Mucosa of descending colon (tissue), 3 donors: ENCODE measurements at regions not wholly inside any gene's neighbourhood (a gene's known extent, or its start where the extent isn't known, plus 50 kb on each side); places are given as distances from the start of the nearest gene placed in this dataset.
"Not testable (repeated sequence)": the region's sequence is repeated elsewhere in the genome, so short reads cannot be mapped to it uniquely, and the experiment has no call there.

Experiments
- ATAC-seq: fragments of 200-7000 bp; cut with Tn5 transposase; one replicate; pipeline ENCODE4 v1.9.1; 2020; ENCODE audit warnings: mild to moderate bottlenecking, moderate library complexity
- DNase-seq, 3 donors: peaks; one replicate each; pipeline ENCODE4 v3.0.0-alpha.2; 2020
- H3K36me3 ChIP-seq: fragments of 200-600 bp; one replicate; pipeline ENCODE4 v1.8.0; 2021; ENCODE audit warnings: low read depth, mild to moderate bottlenecking
- H3K4me1 ChIP-seq: fragments of 200-600 bp; one replicate; pipeline ENCODE4 v1.8.0; 2021; ENCODE audit warnings: low read depth, mild to moderate bottlenecking
- H3K4me3 ChIP-seq: fragments of 200-600 bp; one replicate; pipeline ENCODE4 v1.8.0; 2021; ENCODE audit warnings: mild to moderate bottlenecking
- H3K9me3 ChIP-seq: fragments of 200-600 bp; one replicate; pipeline ENCODE4 v1.8.0; 2021; ENCODE audit warnings: mild to moderate bottlenecking
- intact Hi-C, 2 donors: fragments of 100-400 bp; cut with DNase I in 1 of 2; cut with micrococcal nuclease in 1 of 2; formaldehyde crosslinking; loops; one replicate each; pipeline versions ENCODE4 v1.11.0 to v1.11.1; 2022; cut with DNase I, micrococcal nuclease
- TF ChIP-seq, protein P1 (sequence below): fragments of 200-600 bp; IDR thresholded peaks from one replicate; pipeline ENCODE4 v1.8.0; 2022; ENCODE audit warnings: antibody characterized with exemption, mild to moderate bottlenecking
- donor health status: DM: no; HTN: no; CAD: no; lungs with moderate emphysema.
- donor health status: DM: no; HTN: no; CAD: no.
- donor health status: DM: no; HTN: yes; CAD: no.

DNA sequence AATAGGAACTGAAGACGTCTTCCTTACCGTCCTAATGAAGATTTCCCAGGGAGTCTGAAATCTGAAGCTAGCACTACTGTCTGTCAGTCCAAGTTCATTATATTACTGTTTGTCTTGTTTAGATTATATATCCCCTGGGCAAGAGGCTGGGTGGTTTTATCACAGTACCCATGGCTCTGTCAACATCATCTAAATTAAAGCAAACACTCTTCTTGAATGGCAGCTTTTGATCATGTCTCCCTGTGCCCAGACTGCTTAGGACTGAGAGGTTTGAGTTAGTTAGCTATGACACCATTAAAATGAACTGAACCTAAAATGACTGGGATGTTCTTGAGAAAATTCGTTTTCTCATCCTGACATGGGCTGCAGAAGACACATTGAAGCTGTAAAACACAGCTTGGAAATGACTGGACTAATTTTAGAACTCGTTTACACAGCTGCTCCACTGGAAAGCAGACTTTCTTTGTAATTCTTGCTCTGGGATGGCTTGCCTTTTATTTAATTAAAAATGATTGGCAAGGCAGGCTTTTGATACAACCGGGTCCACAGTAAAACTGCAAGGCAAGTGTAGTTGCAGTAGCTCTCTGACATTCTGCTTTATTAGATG is 243.5 kb downstream of the MFSD1 start:
- Histone ChIP-seq H3K4me3 (no peak overlapping the region), H3K9me3 (no peaks in the 10 kb centered on the region), H3K36me3 (no peaks in the 10 kb centered on the region), H3K4me1 (no peaks in the 10 kb centered on the region)
- ATAC-seq: peak; percentile 43
- DNase-seq: peak in 1 of 3 donors; percentile 7
- TF ChIP-seq, protein P1, sequence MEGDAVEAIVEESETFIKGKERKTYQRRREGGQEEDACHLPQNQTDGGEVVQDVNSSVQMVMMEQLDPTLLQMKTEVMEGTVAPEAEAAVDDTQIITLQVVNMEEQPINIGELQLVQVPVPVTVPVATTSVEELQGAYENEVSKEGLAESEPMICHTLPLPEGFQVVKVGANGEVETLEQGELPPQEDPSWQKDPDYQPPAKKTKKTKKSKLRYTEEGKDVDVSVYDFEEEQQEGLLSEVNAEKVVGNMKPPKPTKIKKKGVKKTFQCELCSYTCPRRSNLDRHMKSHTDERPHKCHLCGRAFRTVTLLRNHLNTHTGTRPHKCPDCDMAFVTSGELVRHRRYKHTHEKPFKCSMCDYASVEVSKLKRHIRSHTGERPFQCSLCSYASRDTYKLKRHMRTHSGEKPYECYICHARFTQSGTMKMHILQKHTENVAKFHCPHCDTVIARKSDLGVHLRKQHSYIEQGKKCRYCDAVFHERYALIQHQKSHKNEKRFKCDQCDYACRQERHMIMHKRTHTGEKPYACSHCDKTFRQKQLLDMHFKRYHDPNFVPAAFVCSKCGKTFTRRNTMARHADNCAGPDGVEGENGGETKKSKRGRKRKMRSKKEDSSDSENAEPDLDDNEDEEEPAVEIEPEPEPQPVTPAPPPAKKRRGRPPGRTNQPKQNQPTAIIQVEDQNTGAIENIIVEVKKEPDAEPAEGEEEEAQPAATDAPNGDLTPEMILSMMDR: no peak
- intact Hi-C loops: no loop called here

DNA sequence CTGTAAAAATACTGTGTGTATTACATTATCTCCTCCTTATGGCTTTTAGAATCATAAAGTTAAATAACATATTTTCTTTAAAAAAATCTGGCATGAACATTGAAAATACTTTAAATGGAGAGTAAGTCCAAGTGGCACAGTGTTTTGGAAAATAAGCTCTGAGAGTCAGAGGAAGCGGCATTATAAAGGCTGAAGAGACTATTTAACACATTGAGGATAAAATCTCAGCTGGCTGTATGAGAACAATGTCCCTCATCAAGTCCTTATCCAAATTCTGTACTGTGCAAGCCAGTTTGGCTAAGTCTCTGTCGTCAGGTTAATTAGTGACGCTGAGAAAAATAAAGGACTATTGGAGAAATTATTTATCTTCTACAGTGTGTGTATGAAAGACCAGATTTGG is 245.5 kb downstream of the MFSD1 start:
- Histone ChIP-seq H3K4me1 (no peaks in the 10 kb centered on the region), H3K4me3 (no peak overlapping the region), H3K36me3 (no peaks in the 10 kb centered on the region), H3K9me3 (no peaks in the 10 kb centered on the region)
- TF ChIP-seq, protein P1: no peak
- ATAC-seq: no peak
- intact Hi-C loops: no loop called here
- no peak for DNase-seq

DNA sequence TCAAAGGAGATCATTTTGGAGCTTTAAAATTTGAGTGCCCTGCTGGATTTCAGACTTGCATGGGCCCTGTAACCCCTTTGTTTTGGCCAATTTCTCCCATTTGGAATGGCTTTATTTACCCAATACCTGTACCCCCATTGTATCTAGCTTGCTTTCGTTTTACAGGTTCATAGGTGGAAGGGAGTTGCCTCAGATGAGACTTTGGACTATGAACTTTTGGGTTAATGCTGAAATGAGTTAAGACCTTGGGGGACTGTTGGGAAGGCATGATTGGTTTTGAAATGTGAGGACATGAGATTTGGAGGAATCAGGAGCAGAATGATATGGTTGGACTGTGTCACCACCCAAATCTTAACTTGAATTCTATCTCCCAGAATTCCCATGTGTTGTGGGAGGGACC is 250.6 kb downstream of the MFSD1 start:
- ATAC-seq, intact Hi-C loops, H3K9me3 ChIP-seq, H3K36me3 ChIP-seq, DNase-seq, H3K4me3 ChIP-seq, H3K4me1 ChIP-seq: not testable (repeated sequence)

DNA sequence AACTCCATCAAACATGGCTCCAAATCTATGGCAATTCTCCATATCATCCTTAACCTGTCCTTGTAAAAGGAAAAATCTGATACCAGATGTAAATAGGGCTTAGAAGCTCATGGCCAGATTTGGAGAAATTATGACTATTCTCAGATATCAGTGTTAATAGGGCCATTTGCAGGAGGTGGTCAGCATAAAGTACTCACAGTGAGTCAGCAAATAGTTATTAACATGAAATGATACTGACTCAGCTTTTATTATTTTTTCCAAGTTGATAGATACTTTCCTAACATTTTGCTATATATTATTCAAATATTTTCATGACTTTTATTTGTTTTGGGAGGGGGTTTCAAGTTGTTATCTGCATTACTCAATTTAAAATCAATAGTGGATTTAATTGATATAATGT is 255.8 kb downstream of the MFSD1 start:
- no peak for ATAC-seq
- TF ChIP-seq, protein P1: no peak
- no peak for DNase-seq
- H3K9me3 ChIP-seq: no peaks in the 10 kb centered on the region
- no peaks in the 10 kb centered on the region for H3K36me3 ChIP-seq
- H3K4me1 ChIP-seq: no peaks in the 10 kb centered on the region
- intact Hi-C loops: no loop called here
- H3K4me3 ChIP-seq: no peak overlapping the region

DNA sequence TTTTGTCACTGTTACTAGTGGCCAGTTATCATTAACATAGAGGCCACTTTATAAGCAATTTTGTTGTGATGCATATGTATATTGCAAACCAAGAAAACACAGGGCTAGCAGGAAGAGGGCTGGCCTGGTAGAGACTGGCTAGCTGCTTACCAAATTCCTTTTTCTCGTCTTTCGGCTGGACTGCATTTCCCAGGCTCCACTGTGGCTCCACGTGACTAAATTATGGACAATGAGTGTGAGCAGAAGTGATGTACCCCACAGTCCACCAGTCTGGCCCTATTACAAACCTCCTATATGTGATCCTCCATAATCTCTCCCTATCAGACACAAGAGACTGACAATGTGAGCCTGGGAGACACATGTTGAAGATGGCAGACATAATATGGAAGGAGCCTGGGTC is 257.0 kb downstream of the MFSD1 start:
- no peaks in the 10 kb centered on the region for H3K36me3 ChIP-seq
- ATAC-seq: no peak

DNA sequence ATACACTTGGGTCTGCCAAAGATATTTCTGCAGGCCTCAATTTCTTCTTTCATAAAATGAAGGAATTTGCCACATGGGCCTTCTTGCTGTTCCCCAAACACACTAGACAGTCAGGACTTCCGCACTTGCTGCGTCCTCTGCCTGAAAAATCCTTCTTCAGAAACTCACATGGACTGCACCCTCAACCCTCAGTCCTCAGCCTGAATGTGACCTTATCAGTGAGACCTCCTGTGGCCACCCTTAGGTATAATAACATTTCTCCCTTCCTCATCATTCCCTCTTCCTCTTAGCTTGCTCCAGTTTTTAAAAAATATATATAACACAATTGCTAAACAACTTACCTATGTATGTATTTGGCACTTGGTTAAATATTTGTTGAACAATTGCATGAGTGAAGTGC is 257.5 kb downstream of the MFSD1 start:
- no peaks in the 10 kb centered on the region for H3K36me3 ChIP-seq
- ATAC-seq (no peak), DNase-seq (no peak)
- intact Hi-C loops: no loop called here
- H3K9me3 ChIP-seq: no peaks in the 10 kb centered on the region
- TF ChIP-seq, protein P1: no peak
- H3K4me3 ChIP-seq: no peak overlapping the region
- no peaks in the 10 kb centered on the region for H3K4me1 ChIP-seq

More for the DNA sequence above, 257.0 kb downstream of the MFSD1 start:
- intact Hi-C loops: no loop called here
- TF ChIP-seq, protein P1: no peak
- no peak overlapping the region for H3K4me3 ChIP-seq
- H3K4me1 ChIP-seq: no peaks in the 10 kb centered on the region
- no peak for DNase-seq
- no peaks in the 10 kb centered on the region for H3K9me3 ChIP-seq
